Esophagus squamous epithelium (tissue), 4 donors: ENCODE measurements at regions not wholly inside any gene's neighbourhood (a gene's known extent, or its start where the extent isn't known, plus 50 kb on each side); places are given as distances from the start of the nearest gene placed in this dataset.

Experiments
- CTCF ChIP-seq, 6 experiments: fragments of 450-650 bp in 4 of 6; fragments of 200-600 bp in 2 of 6; sonication (generic) in 2 of 6; IDR thresholded peaks; one replicate each; pipeline ENCODE4 v1.5.1; 2016 to 2019; ENCODE audit warnings: antibody characterized with exemption in 6 of 6, mild to moderate bottlenecking in 4 of 6, moderate library complexity in 4 of 6
- POLR2A ChIP-seq, 4 donors: fragments of 450-650 bp; IDR thresholded peaks; one replicate each; pipeline ENCODE4 v1.6.1; 2017; ENCODE audit warnings: antibody characterized with exemption in 4 of 4, mild to moderate bottlenecking in 4 of 4, moderate library complexity in 3 of 4

GRCh38 chr2:128559533-128560515 is 241.2 kb upstream of the HS6ST1 start:
- TF ChIP-seq POLR2A (IDR thresholded peaks at IDR 0.05): no peak
- no peak for TF ChIP-seq CTCF (IDR thresholded peaks at IDR 0.05)
